HG02610 (cell line): ENCODE measurements at regions not wholly inside any gene's neighbourhood (a gene's known extent, or its start where the extent isn't known, plus 50 kb on each side); places are given as distances from the start of the nearest gene placed in this dataset.

Experiments
- ATAC-seq: cut with Tn5 transposase; IDR thresholded peaks from one replicate; pipeline ENCODE4 v1.9.1; 2021; ENCODE audit warnings: mild to moderate bottlenecking, moderate library complexity; ENCODE audit not compliant: unreplicated experiment

- no peak for ATAC-seq
Measured at GRCh38 chr16:82567175-82567574, 59.6 kb upstream of the CDH13 start.

- ATAC-seq = no peak
Measured at GRCh38 chr16:82563401-82563800, 63.4 kb upstream of the CDH13 start.

DNA sequence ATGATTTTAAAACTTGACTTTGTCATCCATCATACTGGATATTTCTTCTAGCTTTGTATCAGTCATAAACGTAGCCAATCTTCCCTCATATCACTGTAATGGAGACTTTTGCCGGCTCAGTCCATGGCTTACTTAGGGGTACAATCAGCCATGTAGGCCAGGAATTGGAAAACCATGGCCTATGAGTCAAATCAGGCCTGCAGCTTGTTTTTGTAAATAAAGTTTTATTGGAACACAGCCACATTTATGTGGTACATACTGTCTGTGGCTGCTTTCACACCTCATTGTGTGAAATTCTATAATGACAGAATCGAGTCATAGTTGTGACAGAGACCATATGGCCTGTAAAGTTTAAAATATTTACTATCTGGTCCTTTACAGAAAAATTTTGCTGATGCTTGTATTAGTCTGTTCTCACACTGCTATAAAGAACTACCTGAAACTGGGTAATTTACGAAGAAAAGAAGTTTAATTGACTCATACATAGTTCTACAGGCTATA, 64.5 kb upstream of the CDH13 start:
- ATAC-seq = no peak

GRCh38 chr16:82560805-82561325, 65.9 kb upstream of the CDH13 start:
- no peak for ATAC-seq

DNA sequence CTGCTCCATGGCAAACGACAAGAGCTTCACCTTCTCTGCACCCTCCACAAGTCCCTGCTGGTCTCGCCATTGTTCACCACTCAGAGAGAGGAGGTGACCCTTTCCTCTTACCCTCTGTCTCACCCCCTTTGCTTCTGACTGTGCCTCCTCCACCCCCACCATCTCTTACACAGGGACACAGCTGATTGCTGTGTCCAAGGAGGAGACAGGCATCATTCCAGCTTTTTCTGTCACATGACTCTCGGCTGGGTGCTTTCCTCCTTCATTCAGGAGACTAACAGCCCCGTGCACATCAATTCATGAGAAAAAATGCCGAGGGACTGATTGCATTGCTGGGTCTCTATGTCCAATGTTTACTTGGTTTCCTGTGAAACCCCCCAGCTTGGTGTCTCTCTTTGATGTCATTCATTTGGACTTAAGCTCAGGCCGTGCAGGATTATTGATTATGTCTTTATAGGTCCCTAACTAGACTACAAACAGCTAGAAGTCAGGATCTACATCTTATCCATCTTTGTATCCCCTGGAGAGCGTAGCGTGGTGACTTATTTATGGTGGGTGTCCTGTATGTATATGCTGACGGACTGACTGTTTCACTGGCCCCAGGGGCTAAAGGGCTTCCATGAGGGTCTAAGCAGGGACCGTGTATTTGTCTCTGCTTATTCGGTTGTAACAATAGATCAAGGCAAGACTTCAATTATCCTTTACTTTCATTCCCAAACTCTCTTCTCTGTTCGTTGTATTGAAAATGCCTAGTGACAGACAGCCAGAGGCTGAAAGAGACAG, 82.2 kb upstream of the CDH13 start:
- ATAC-seq = no peak

GRCh38 chr16:82542714-82543113, 84.1 kb upstream of the CDH13 start:
- no peak for ATAC-seq

- no peak for ATAC-seq
Measured at GRCh38 chr16:82541103-82541502, 85.7 kb upstream of the CDH13 start.

DNA sequence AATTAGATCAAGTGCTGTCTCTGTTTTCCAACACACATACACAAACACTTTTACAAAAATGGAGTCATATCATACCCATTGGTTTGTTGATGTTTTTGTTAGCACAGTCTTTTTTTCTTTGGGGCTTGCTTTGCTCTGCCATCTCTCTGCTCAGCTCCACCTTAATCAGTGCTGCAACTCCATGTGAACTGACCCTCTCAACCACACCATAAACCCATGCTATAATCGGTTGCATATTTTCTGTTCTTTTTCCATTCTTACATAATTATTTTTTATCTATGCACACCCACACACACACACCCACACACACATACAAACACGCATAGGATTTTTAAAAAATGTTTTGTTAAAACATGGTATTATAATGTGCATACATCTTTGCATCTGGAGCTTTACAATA, 91.0 kb upstream of the CDH13 start:
- no peak for ATAC-seq

DNA sequence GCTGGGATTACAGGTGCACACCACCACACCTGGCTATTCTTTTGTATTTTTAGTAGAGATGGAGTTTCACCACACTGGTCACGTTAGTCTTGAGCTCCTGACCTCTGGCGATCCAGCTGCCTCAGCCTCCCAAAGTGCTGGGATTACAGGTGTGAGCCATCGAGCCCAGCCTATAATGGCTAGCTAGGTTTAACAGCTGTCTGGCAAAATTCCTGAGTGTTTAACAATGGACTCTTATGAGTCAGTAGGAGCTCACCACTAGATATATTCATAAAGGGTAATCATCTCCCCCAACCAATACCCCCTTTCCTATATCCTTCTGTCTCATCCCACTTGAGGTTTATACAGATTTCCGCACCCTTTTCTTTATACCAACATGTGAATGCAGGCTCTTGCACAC, 91.5 kb upstream of the CDH13 start:
- ATAC-seq = no peak

GRCh38 chr16:82533189-82533588, 93.6 kb upstream of the CDH13 start:
- no peak for ATAC-seq

DNA sequence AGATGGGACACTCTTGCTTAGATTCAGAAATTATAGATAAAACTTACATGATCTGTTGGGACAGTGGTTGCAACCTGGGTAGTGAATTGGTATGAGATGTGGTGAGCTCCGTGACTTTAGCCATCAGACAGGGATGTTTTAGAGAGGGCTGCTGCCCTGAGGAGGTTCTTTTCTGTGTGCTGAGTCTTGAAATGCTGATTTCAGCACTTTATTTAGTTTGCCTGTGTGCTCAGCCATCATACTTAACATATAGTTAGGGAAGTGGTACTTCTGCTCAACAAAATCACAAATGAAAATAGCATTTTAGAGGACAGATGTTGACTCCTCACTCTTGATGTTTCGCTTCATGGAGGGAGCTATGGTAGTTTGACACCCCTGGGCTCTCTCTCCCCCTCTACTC, 95.9 kb upstream of the CDH13 start:
- ATAC-seq = no peak

GRCh38 chr16:82527101-82527500, 99.7 kb upstream of the CDH13 start:
- no peak for ATAC-seq

DNA sequence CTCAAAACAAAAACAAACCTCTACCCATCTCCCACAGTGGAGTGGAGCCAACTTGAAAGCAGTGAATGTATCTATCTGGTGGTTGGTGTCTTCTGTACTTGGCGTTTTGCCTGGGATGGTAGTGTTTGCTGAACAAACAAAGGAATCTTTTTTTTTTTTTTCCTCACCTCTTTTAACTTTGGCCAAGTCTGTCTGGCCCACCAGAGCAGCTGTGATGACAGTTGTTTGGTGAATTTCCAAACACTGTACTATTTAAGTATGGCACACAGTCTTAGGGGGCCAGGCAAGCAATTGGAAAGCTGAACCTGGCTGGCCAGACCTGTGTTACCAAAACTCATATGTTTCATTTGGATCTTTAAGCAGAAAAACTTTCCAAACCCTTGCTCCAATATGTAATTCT, 101.8 kb upstream of the CDH13 start:
- ATAC-seq = no peak

DNA sequence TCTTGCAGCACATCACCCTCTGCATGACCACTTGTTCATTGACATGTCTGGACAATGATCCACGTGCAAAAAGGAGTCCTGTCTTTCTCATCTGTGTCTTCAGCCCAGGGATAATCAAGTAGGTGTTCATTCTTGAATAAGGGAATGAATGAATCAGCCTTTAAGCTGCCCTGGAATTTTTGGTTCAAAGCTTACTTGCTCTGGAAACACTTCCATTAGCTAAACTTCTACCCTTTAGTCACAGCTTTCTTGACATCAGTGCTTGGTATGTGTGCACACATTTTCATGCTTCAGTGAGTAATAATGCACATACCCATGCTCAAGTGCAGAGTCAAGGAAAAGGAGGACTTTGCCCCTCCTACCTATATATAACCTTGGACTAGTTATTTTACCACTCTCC, 103.0 kb upstream of the CDH13 start:
- no peak for ATAC-seq

DNA sequence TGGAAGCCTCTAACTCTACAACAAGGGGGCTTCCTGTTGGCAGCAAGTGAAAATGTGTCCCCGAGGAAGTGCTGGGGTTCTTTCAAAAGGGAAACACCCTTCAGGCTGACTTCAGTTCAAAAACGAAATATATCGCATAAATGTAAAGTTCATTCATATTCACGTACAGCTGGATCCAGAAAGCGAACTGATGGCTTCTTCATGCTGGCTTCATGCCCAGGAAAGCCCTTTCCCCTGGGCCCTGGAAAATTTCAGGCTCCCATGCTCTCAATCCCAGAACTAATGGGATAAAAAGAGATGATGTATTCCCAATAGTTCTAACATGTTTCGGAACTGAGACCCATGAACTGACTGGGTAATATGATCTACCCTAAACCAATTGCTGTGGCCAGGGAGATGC, 104.7 kb upstream of the CDH13 start:
- no peak for ATAC-seq

- ATAC-seq = no peak
Measured at GRCh38 chr16:82518811-82519210, 108.0 kb upstream of the CDH13 start.

GRCh38 chr16:82514262-82514661, 112.5 kb upstream of the CDH13 start:
- no peak for ATAC-seq

DNA sequence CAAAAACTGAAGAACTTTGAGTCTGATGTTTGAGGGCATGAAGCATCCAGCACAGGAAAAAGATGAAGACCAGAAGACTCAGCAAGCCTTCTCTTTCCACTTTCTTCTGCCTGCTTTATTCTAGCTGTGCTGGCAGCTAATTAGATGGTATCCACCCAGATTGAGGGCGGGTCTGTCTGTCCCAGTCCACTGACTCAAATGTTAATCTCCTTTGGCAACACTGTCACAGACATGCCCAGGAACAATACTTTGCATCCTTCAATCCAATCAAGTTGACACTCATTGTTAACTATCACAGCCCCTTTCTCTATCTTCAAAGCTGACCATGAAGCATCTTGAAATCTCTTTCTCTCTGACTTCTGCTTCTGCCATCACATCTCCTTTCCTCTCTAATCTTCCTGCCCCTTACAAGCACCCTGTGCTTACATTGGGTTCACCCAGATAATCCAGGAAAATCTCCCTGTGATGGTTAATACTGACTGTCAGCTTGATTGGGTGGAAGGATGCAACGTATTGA, 115.9 kb upstream of the CDH13 start:
- ATAC-seq = no peak

- ATAC-seq = no peak
Measured at GRCh38 chr16:82509691-82510430, 116.9 kb upstream of the CDH13 start.

GRCh38 chr16:82506692-82507670, 119.8 kb upstream of the CDH13 start:
- ATAC-seq = no peak

GRCh38 chr16:82504836-82505235, 121.9 kb upstream of the CDH13 start:
- ATAC-seq = no peak
